ENCODE measurements at regions not wholly inside any gene's neighbourhood (a gene's known extent, or its start where the extent isn't known, plus 50 kb on each side); places are given as distances from the start of the nearest gene placed in this dataset.

GRCh38 chr11:122215244-122215992 lies 99.4 kb upstream of the BLID start:
- H3K27me3 ChIP-seq = no peaks in the 10 kb centered on the region
- no peak overlapping the region for H3K4me3 ChIP-seq
- H3K9me3 ChIP-seq (ENCODE audit: low read depth) = no peaks in the 10 kb centered on the region
- peak; percentile 95 for TF ChIP-seq CTCF (IDR thresholded peaks at IDR 0.05; ENCODE audit: low read depth, low read length)
- no peaks in the 10 kb centered on the region for H3K36me3 ChIP-seq
- peak overlapping the region; percentile 42 for H3K27ac ChIP-seq
- H3K4me1 ChIP-seq (ENCODE audit: low read depth) = peaks cover 21% of the 10 kb centered on the region
- DNase-seq (ENCODE audit: low read depth in 1 of 2, low spot score in 1 of 2) = peak; percentile 78 to 97

GRCh38 chr11:122214567-122214966 lies 98.6 kb upstream of the BLID start:
- no peak for TF ChIP-seq CTCF (IDR thresholded peaks at IDR 0.05; ENCODE audit: low read depth, low read length)
- Histone ChIP-seq H3K9me3 (ENCODE audit: low read depth) (no peaks in the 10 kb centered on the region), H3K27ac (no peak overlapping the region), H3K4me1 (ENCODE audit: low read depth) (peaks cover 21% of the 10 kb centered on the region), H3K36me3 (no peaks in the 10 kb centered on the region), H3K4me3 (no peak overlapping the region), H3K27me3 (no peaks in the 10 kb centered on the region)
- no peak for DNase-seq (ENCODE audit: low read depth in 1 of 2, low spot score in 1 of 2)

- no peak for TF ChIP-seq CTCF (IDR thresholded peaks at IDR 0.05; ENCODE audit: low read depth, low read length)
- Histone ChIP-seq H3K27ac (no peak overlapping the region), H3K4me3 (no peak overlapping the region), H3K9me3 (ENCODE audit: low read depth) (no peaks in the 10 kb centered on the region), H3K4me1 (ENCODE audit: low read depth) (peaks cover 21% of the 10 kb centered on the region), H3K27me3 (no peaks in the 10 kb centered on the region), H3K36me3 (no peaks in the 10 kb centered on the region)
- DNase-seq (ENCODE audit: low read depth in 1 of 2, low spot score in 1 of 2) = no peak
Measured at GRCh38 chr11:122214080-122214479, 98.1 kb upstream of the BLID start.

GRCh38 chr11:122213171-122213570 lies 97.2 kb upstream of the BLID start:
- DNase-seq (ENCODE audit: low read depth in 1 of 2, low spot score in 1 of 2) = no peak
- H3K27me3 ChIP-seq = no peaks in the 10 kb centered on the region
- no peak overlapping the region for H3K4me3 ChIP-seq

GRCh38 chr11:122210367-122210997 lies 94.5 kb upstream of the BLID start:
- H3K27ac ChIP-seq = no peak overlapping the region
- no peak for DNase-seq (ENCODE audit: low read depth in 1 of 2, low spot score in 1 of 2)
- no peak overlapping the region for H3K4me3 ChIP-seq
- no peaks in the 10 kb centered on the region for H3K36me3 ChIP-seq
- peaks cover 11% of the 10 kb centered on the region for H3K4me1 ChIP-seq (ENCODE audit: low read depth)
- no peaks in the 10 kb centered on the region for H3K9me3 ChIP-seq (ENCODE audit: low read depth)
- H3K27me3 ChIP-seq = no peaks in the 10 kb centered on the region
- TF ChIP-seq CTCF (IDR thresholded peaks at IDR 0.05; ENCODE audit: low read depth, low read length) = no peak

More at GRCh38 chr11:122213171-122213570, 97.2 kb upstream of the BLID start:
- Histone ChIP-seq H3K27ac (no peak overlapping the region), H3K4me1 (ENCODE audit: low read depth) (peaks cover 21% of the 10 kb centered on the region), H3K36me3 (no peaks in the 10 kb centered on the region), H3K9me3 (ENCODE audit: low read depth) (no peaks in the 10 kb centered on the region)
- no peak for TF ChIP-seq CTCF (IDR thresholded peaks at IDR 0.05; ENCODE audit: low read depth, low read length)

All from cardiac muscle cell (in vitro differentiated cells and primary cell).